HG02798 (cell line): ENCODE measurements at regions not wholly inside any gene's neighbourhood (a gene's known extent, or its start where the extent isn't known, plus 50 kb on each side); places are given as distances from the start of the nearest gene placed in this dataset.

Experiments
- ATAC-seq: cut with Tn5 transposase; IDR thresholded peaks from one replicate; pipeline ENCODE4 v1.9.1; 2021; ENCODE audit warnings: mild to moderate bottlenecking; ENCODE audit not compliant: unreplicated experiment, poor library complexity

- ATAC-seq, result no peak
These were observed 210.3 kb downstream of the GLI2 start for GRCh38 chr2:120945832-120946499.

GRCh38 chr2:120947327-120947726 lies 211.7 kb downstream of the GLI2 start:
- ATAC-seq, result no peak

GRCh38 chr2:120947982-120948661 lies 212.5 kb downstream of the GLI2 start:
- no peak for ATAC-seq

GRCh38 chr2:120948662-120949011 lies 213.0 kb downstream of the GLI2 start:
- no peak for ATAC-seq

GRCh38 chr2:120949027-120949956 lies 213.6 kb downstream of the GLI2 start:
- no peak for ATAC-seq

- ATAC-seq, result no peak
These were observed 214.4 kb downstream of the GLI2 start for GRCh38 chr2:120949957-120950590.

- no peak for ATAC-seq
These were observed 216.0 kb downstream of the GLI2 start for GRCh38 chr2:120951693-120952092.

GRCh38 chr2:120952318-120952717 lies 216.7 kb downstream of the GLI2 start:
- ATAC-seq, result no peak

- ATAC-seq, result no peak
These were observed 217.5 kb downstream of the GLI2 start for GRCh38 chr2:120953066-120953756.

GRCh38 chr2:120953843-120954584 lies 218.3 kb downstream of the GLI2 start:
- no peak for ATAC-seq

- no peak for ATAC-seq
These were observed 219.3 kb downstream of the GLI2 start for GRCh38 chr2:120954939-120955338.

- ATAC-seq, result no peak
These were observed 219.8 kb downstream of the GLI2 start for GRCh38 chr2:120955427-120955826.

- no peak for ATAC-seq
These were observed 221.0 kb downstream of the GLI2 start for GRCh38 chr2:120956486-120957156.

- ATAC-seq, result no peak
These were observed 222.2 kb downstream of the GLI2 start for GRCh38 chr2:120957905-120958304.

GRCh38 chr2:120958623-120959366 lies 223.1 kb downstream of the GLI2 start:
- no peak for ATAC-seq

- ATAC-seq, result no peak
These were observed 223.8 kb downstream of the GLI2 start for GRCh38 chr2:120959426-120959825.

GRCh38 chr2:120960770-120961366 lies 225.2 kb downstream of the GLI2 start:
- ATAC-seq, result no peak

GRCh38 chr2:120961396-120961795 lies 225.7 kb downstream of the GLI2 start:
- no peak for ATAC-seq
